DMS114 treated with DMSO at 0.1 percent for 48 hours (cell line): ENCODE measurements at regions not wholly inside any gene's neighbourhood (a gene's known extent, or its start where the extent isn't known, plus 50 kb on each side); places are given as distances from the start of the nearest gene placed in this dataset.

Source experiments
- DNase-seq: peaks from one replicate; lab custom pipeline; 2025; ENCODE audit not compliant: unreplicated experiment; lab: John Stamatoyannopoulos, UW

GRCh38 chr3:43970351-43970750 is 271.3 kb upstream of the TOPAZ1 start:
- DNase-seq: no peak

GRCh38 chr3:43970920-43971319 is 270.8 kb upstream of the TOPAZ1 start:
- no peak for DNase-seq

- no peak for DNase-seq
Observed at GRCh38 chr3:43971486-43971885, 270.2 kb upstream of the TOPAZ1 start.

- no peak for DNase-seq
Observed at GRCh38 chr3:43978708-43979107, 263.0 kb upstream of the TOPAZ1 start.

- no peak for DNase-seq
Observed at GRCh38 chr3:43979645-43980044, 262.0 kb upstream of the TOPAZ1 start.

GRCh38 chr3:43994657-43995546 is 246.8 kb upstream of the TOPAZ1 start:
- DNase-seq: peak; percentile 5

- DNase-seq: no peak
Observed at GRCh38 chr3:43995547-43996378, 245.9 kb upstream of the TOPAZ1 start.

GRCh38 chr3:43996379-43997301 is 245.0 kb upstream of the TOPAZ1 start:
- DNase-seq: peak; percentile 25

- DNase-seq: no peak
Observed at GRCh38 chr3:43997316-43997715, 244.4 kb upstream of the TOPAZ1 start.

- DNase-seq: peak; percentile 7
Observed at GRCh38 chr3:43997788-43998369, 243.8 kb upstream of the TOPAZ1 start.

GRCh38 chr3:43998370-43998835 is 243.3 kb upstream of the TOPAZ1 start:
- no peak for DNase-seq

- peak; percentile 6 for DNase-seq
Observed at GRCh38 chr3:43998836-43999727, 242.6 kb upstream of the TOPAZ1 start.

- no peak for DNase-seq
Observed at GRCh38 chr3:43999728-44000319, 241.9 kb upstream of the TOPAZ1 start.

- no peak for DNase-seq
Observed at GRCh38 chr3:44000586-44000985, 241.1 kb upstream of the TOPAZ1 start.

GRCh38 chr3:44001072-44001471 is 240.6 kb upstream of the TOPAZ1 start:
- DNase-seq: no peak

GRCh38 chr3:44003801-44004200 is 237.9 kb upstream of the TOPAZ1 start:
- no peak for DNase-seq

- DNase-seq: no peak
Observed at GRCh38 chr3:44011680-44012079, 230.0 kb upstream of the TOPAZ1 start.

GRCh38 chr3:44012160-44012899 is 229.4 kb upstream of the TOPAZ1 start:
- DNase-seq: no peak
